NCI-H1694 (cell line): ENCODE measurements at regions not wholly inside any gene's neighbourhood (a gene's known extent, or its start where the extent isn't known, plus 50 kb on each side); places are given as distances from the start of the nearest gene placed in this dataset.
A peak's percentile ranks its signal among the peaks of the same experiment; 100 is the strongest.

Experiments used
- DNase-seq: peaks from one replicate; lab custom pipeline; 2025; lab: John Stamatoyannopoulos, UW

- no peak for DNase-seq
These were observed 1863.5 kb downstream of the MRPL39 start for GRCh38 chr21:23743821-23744220.

- DNase-seq, result no peak
These were observed 1866.8 kb downstream of the MRPL39 start for GRCh38 chr21:23740463-23740862.

GRCh38 chr21:23732776-23733175 is 1874.5 kb downstream of the MRPL39 start:
- no peak for DNase-seq

DNA sequence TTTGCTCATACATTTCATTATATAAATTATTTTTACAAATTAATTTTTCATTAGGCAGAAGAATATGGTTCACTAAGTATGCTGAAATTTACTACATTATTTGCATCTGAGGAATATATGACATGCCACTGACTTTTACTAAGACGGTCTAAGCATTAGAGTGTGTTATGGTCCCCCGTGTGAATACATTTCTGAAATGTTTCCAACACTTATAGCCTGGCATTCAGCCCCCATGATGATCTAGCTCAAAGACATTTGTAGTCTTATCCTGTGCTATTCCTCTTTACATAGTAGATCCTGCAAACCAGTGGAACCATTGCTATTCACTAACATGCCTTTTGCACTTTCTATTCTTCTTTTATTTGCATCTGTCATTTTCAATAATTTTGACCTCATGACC is 1878.0 kb downstream of the MRPL39 start:
- peak; percentile 74 for DNase-seq

- no peak for DNase-seq
These were observed 1881.7 kb downstream of the MRPL39 start for GRCh38 chr21:23725576-23725975.

DNA sequence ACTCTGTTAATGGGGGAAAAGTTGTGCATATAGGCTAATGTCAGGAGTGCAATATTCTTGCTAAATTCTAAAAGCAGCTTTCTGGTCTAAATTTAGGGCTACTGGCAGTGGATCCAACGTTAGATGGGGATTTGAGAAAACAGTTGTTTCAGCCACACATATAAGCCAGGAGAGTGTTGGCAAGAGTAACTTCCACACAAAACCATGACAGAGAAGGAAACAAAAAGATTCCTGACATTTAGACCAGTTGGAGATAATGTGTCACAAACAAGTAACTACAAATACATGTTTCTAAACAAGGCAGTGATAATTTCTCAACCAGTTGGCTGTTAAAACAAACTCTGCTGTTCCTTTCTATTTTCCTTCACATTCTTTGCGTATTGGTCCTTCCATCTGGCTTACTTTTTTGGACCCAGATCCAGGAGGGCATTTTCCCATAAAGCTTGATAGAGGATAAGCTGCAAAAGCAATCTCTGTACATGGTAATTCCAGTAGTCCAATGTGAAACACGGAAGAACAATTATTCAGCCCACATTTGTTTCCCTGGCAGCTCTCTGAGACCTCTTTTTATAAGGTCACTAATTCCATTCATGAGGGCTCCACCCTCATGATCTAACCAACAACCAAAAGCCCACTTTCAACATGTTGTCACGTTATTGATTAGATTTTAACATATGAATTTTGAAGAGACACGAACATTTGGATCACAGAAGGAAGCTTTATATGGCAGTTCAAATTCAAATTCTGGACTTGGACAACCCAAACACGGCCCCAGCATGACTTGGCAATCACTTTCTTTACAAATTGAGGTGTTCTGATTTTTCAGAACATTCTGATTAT is 1888.6 kb downstream of the MRPL39 start:
- DNase-seq, result no peak

DNA sequence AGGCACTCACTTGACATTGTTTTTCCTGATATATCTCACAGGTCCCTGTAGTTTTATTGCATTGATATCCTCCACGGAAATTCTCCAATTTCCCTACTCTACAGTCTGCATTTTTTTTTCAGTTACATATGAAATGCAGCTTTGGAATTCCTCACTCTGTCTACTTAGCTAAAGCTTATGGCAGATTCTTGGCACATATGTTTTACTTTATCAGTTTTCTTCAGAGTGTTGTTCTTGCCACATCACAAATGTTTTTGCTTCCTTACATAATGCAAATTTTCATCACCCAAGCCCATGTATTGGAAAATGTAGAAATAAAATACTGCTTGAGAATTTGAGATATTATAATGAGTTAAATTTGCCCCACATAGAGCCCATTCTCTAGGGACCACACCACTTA is 1895.1 kb downstream of the MRPL39 start:
- no peak for DNase-seq

- no peak for DNase-seq
These were observed 1900.8 kb downstream of the MRPL39 start for GRCh38 chr21:23706431-23706830.

DNA sequence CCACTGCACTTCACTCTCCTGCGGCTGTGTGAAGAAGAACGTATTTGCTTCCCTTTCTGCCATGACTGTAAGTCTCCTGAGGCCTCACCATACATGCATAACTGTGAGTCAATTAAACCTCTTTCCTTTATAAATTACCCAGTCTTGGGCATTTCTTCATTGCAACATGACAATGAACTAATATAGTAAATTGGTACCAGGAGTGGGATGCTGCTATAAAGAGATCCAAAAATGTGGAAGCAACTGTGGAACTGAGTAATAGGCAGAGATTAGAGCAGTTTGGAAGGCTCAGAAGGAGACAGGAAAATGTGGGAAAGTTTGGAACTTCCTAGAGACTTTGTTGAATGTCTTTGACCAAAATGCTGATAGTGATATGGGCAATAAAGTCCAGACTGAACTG is 1907.9 kb downstream of the MRPL39 start:
- no peak for DNase-seq

- DNase-seq, result no peak
These were observed 1908.7 kb downstream of the MRPL39 start for GRCh38 chr21:23698619-23699018.

- no peak for DNase-seq
These were observed 1911.8 kb downstream of the MRPL39 start for GRCh38 chr21:23695443-23695842.

DNA sequence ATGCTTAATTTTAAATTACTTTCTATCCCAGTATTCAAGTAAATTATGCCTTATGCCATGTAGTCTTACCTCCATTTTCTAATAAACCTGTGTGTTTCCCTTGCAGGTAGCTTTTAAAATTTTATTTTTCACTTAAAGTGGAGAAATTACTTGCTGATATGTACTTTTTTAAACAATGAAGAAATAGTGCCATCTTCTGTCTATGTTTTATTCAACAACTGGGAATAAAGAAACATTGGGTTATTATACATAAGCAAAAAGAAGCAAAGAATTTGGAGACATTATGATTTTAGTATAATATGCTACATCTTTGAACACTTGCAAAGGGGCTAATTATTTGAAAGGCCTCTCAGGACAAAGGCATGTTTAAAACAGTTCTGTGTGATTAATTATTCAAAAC is 1912.9 kb downstream of the MRPL39 start:
- DNase-seq, result no peak

DNA sequence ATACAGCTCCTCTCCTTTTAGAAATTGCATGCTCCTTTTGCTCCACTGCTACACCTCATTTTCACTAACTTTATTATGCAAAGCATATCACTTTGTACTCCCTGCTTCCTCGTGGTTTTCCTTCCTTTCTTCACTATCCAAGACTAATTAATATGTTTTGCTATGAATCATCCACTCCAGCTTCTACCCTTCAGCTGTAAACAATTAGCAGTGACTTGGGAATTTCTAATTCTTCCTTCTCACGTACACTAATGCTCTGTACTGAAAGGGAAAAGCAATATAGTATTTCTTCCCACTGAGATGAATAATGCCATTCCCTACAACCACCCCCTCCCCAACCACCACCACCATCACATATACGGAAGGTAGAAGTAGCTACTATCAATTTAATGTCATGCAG is 1917.0 kb downstream of the MRPL39 start:
- DNase-seq, result no peak

DNA sequence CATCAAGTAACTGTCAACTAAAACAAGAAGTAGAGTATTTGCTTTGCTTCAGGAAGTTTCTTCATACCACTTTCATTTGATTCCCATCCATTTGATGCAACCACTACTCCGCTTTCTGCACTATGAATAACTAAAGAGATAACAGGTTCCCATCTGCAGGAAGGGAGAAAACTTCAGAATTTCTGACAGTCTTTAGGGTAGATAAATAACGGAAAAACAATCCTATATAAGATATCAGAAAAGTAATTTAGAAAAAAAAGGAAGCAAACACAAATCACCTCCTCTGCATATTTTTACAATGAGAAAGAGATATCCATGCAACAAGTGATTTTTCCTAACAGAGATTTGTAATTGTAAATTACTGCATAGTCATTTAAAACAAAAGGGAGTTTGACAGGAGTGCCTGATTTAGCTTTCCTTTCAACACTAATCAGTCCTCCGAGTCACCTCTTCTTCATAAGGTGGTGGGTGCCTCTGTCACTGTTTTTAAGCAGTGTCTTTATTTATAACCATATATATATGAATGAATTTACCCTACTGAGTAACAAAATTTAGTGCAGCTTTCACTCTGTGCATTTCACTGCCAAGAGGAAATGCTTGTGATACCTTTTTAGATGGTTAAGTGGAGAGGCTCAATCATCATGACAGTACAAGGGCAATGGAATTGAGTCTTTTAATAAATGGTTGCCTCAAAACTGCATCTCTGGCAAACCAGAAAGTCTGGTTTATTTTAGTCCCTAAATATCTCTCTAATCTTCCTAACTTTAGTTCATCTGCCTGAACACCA is 1920.4 kb downstream of the MRPL39 start:
- DNase-seq, result no peak

- DNase-seq, result no peak
These were observed 1922.8 kb downstream of the MRPL39 start for GRCh38 chr21:23684431-23684830.

GRCh38 chr21:23664193-23664694 is 1943.0 kb downstream of the MRPL39 start:
- no peak for DNase-seq

DNA sequence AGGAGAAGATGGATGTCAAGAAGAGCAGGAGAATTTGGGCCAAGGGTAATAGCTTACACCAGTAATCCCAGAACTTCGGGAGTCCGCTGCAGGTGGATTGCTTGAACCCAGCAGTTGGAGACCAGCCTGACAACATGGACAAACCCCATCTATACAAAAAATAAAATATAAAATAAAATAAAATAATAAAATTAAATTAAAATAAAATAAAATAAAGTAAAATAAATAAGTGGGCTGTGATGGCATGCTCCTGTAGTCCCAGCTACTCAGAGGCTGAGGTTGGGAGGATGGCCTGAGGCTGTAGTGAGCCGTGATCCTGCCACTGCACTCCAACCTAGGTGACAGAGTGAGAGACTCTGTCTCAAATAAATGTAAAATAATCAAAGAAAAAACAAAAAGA is 1946.7 kb downstream of the MRPL39 start:
- no peak for DNase-seq

DNA sequence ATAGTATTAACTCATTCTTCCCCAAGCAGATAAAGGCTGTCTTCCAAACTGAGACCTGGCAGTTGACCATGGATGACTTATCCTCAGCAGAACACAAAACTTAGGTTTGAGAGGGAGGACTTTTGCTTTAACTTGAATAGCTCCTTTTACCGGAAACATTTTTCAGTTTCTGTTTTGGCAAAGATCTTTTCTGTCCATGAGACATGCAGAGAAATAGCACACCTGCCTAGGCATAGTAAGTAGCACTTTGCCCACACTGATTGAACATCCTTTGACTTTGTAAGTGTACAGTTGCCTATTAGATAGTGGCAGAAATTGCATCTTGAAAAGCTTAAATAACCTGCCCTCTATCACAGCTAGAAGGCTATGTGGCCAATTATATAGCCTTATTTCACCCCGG is 1962.5 kb downstream of the MRPL39 start:
- no peak for DNase-seq

GRCh38 chr21:23639721-23640120 is 1967.6 kb downstream of the MRPL39 start:
- no peak for DNase-seq

DNA sequence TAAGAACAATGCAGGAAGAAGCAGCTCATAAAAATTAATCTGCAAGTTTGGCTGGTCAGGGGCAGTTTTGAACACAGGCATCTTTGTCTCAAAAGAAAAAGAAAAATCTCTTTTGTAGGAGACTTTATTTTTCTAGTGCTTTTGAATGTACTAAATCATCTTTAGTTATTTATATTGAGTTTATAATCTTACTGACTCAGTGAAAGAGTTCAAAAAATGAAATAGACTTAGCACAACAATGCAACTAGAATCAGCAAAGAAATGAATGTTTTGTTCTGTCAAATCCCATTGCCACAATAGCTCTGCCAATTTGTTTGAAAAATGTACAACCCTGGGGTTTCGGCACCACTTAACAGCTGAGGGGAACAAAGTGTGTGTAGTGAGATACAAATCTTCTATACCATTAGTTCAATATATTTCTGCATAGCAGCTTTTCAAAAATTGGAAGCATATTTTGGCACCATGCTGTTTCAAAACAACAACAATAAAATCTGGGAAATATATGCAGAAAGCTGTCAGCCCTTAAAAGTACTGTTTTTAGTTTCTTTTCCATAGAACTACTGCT is 1969.1 kb downstream of the MRPL39 start:
- no peak for DNase-seq

- no peak for DNase-seq
These were observed 1973.8 kb downstream of the MRPL39 start for GRCh38 chr21:23633447-23633940.

GRCh38 chr21:23624281-23624680 is 1983.0 kb downstream of the MRPL39 start:
- DNase-seq, result no peak

DNA sequence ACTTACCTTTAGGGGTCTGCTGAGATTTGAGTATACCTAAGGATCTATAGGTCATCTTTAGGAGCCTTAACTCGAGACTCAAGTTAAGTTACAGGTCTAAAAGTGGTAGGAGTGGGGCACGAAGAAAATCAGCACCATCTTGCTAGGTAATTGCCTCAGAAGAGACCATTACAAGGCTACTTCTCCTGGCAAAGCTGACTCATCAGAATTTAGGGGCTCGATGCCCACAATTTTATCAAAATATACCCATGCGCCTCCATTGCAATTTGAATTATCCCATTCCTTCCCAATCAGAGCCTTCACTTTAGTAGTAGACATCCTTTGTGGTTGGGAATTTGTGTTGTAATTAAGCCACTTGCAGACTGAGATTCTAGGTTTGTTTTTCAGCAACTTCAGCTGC is 1994.3 kb downstream of the MRPL39 start:
- DNase-seq, result no peak
